GM12878 (cell line): ENCODE measurements at regions not wholly inside any gene's neighbourhood (a gene's known extent, or its start where the extent isn't known, plus 50 kb on each side); places are given as distances from the start of the nearest gene placed in this dataset.

Source experiments
- ATAC-seq: fragments of 200-7000 bp; cut with Tn5 transposase; 3 replicates; pipeline ENCODE4 v1.9.1; 2020; ENCODE audit warnings: mild to moderate bottlenecking, moderate library complexity
- BruUV-seq: library from RNA; stranded (reverse); fragments of 400-500 nt; replicated peaks from 2 replicates; lab custom pipeline; 2021; lab: Mats Ljungman, UMichigan
- CTCF ChIA-PET: fragments of 300-600 bp; sonication (Branson Sonifier 250); formaldehyde crosslinking; extraction: SDS; loops from one replicate; lab custom pipeline; 2021; ENCODE audit warnings: inconsistent platforms; lab: Yijun Ruan, JAX
- POLR2A ChIA-PET: fragments of 350-600 bp; formaldehyde crosslinking; extraction: SDS; loops from one replicate; lab custom pipeline; 2021; ENCODE audit warnings: inconsistent platforms; lab: Charles Lee
- RAD21 ChIA-PET: fragments of 300-600 bp; sonication (Branson Sonifier 250); formaldehyde crosslinking; loops from one replicate; lab custom pipeline; 2023; ENCODE audit warnings: antibody characterized with exemption; ENCODE audit not compliant: unreplicated experiment; lab: Charles Lee
- SMC1A ChIA-PET: fragments of 300-600 bp; sonication (Branson Sonifier 250); formaldehyde crosslinking; loops from one replicate; lab custom pipeline; 2023; ENCODE audit not compliant: unreplicated experiment, uncharacterized antibody; lab: Charles Lee
- DNase-seq: peaks from one replicate; pipeline ENCODE4 v3.0.0-alpha.2; 2011; ENCODE audit warnings: low read depth, low spot score
- FAIRE-seq: peaks from 3 replicates; lab custom pipeline; 2011; peaks lifted over from hg19 to GRCh38; lab: Jason Lieb, UNC
- H2AFZ ChIP-seq: 2 replicates; pipeline ENCODE4 v1.6.0; 2011; ENCODE audit warnings: low read depth, low read length, control low read depth; ENCODE audit not compliant: control insufficient read depth
- H3K27ac ChIP-seq: 2 replicates; pipeline ENCODE4 v1.5.1; 2011; ENCODE audit warnings: control low read depth; ENCODE audit not compliant: control insufficient read depth, insufficient read depth
- H3K27me3 ChIP-seq, 2 experiments: replicated peaks in 1 of 2; 2 replicates each; pipeline versions ENCODE4 v1.6.0 to v1.6.1; 2011; ENCODE audit warnings: low read length in 1 of 2; ENCODE audit not compliant: control insufficient read depth in 2 of 2, insufficient read depth in 2 of 2
- H3K36me3 ChIP-seq, 2 experiments: 2 replicates each; pipeline ENCODE4 v1.5.1; 2011; ENCODE audit warnings: low read length in 1 of 2; ENCODE audit not compliant: control insufficient read depth in 2 of 2, insufficient read depth in 2 of 2
- H3K4me1 ChIP-seq: 2 replicates; pipeline ENCODE4 v1.6.1; 2011; ENCODE audit warnings: mild to moderate bottlenecking, low read length, moderate library complexity, mixed read lengths; ENCODE audit not compliant: control insufficient read depth, insufficient read depth
- H3K4me2 ChIP-seq: 2 replicates; pipeline ENCODE4 v1.6.0; 2011; ENCODE audit warnings: control low read depth; ENCODE audit not compliant: control insufficient read depth, insufficient read depth
- H3K4me3 ChIP-seq: fragments of 200-600 bp; sonication (generic); 2 replicates; pipeline ENCODE4 v1.5.1; 2016
- H3K79me2 ChIP-seq: 2 replicates; pipeline ENCODE4 v1.6.0; 2011; ENCODE audit warnings: low read length; ENCODE audit not compliant: control insufficient read depth, insufficient read depth
- H3K9ac ChIP-seq: 2 replicates; pipeline ENCODE4 v1.8.0; 2011; ENCODE audit warnings: low read length, control low read depth, mixed read lengths; ENCODE audit not compliant: control insufficient read depth, insufficient read depth
- H3K9me3 ChIP-seq: replicated peaks from 3 replicates; pipeline ENCODE4 v1.5.1; 2011; ENCODE audit warnings: mild to moderate bottlenecking, low read length; ENCODE audit not compliant: control insufficient read depth, insufficient read depth
- H4K20me1 ChIP-seq: 2 replicates; pipeline ENCODE4 v1.6.0; 2011; ENCODE audit not compliant: control insufficient read depth, insufficient read depth
- BCL11A ChIP-seq: IDR thresholded peaks from 2 replicates; pipeline ENCODE4 v1.6.1; 2011; ENCODE audit warnings: low read depth, low read length
- CBX5 ChIP-seq: sonication (generic); IDR thresholded peaks from 2 replicates; pipeline ENCODE4 v1.6.1; 2016; ENCODE audit warnings: low read depth, moderate library complexity, mild to moderate bottlenecking, inconsistent platforms
- E2F8 ChIP-seq: fragments of 450-650 bp; IDR thresholded peaks from 2 replicates; pipeline ENCODE4 v1.6.1; 2018; ENCODE audit warnings: mild to moderate bottlenecking, low read depth, moderate library complexity; ENCODE audit not compliant: partially characterized antibody
- EED ChIP-seq: sonication (generic); IDR thresholded peaks from 2 replicates; pipeline ENCODE4 v1.6.1; 2016; ENCODE audit warnings: antibody characterized with exemption, low read depth
- FOXK2 ChIP-seq: fragments of 450-650 bp; IDR thresholded peaks from 2 replicates; pipeline ENCODE4 v1.6.1; 2017; ENCODE audit warnings: mild to moderate bottlenecking, moderate library complexity
- HDGF ChIP-seq: fragments of 450-650 bp; IDR thresholded peaks from 2 replicates; pipeline ENCODE4 v1.6.1; 2016; ENCODE audit warnings: antibody characterized with exemption
- IRF5 ChIP-seq: fragments of 450-650 bp; IDR thresholded peaks from 2 replicates; pipeline ENCODE4 v1.6.1; 2017; ENCODE audit warnings: borderline replicate concordance
- JUNB ChIP-seq: IDR thresholded peaks from 2 replicates; pipeline ENCODE4 v1.6.1; 2016; ENCODE audit warnings: antibody characterized with exemption, mild to moderate bottlenecking
- MXI1 ChIP-seq: fragments of 150-350 bp; IDR thresholded peaks from 2 replicates; pipeline ENCODE4 v1.6.1; 2011; ENCODE audit warnings: low read depth, mild to moderate bottlenecking, inconsistent platforms, low read length, improper control_type of control experiment
- NKRF ChIP-seq: fragments of 450-650 bp; conservative IDR thresholded peaks from 2 replicates; pipeline ENCODE4 v1.6.1; 2017; ENCODE audit warnings: mild to moderate bottlenecking, moderate library complexity
- RBBP5 ChIP-seq: fragments of 200-600 bp; sonication (generic); conservative IDR thresholded peaks from 2 replicates; pipeline ENCODE4 v1.6.1; 2016
- SMAD5 ChIP-seq: IDR thresholded peaks from 2 replicates; pipeline ENCODE4 v1.6.1; 2016; ENCODE audit warnings: antibody characterized with exemption, low read depth
- ZNF207 ChIP-seq: fragments of 450-650 bp; IDR thresholded peaks from 2 replicates; pipeline ENCODE4 v1.6.1; 2014; ENCODE audit warnings: antibody characterized with exemption, mild to moderate bottlenecking, borderline replicate concordance
- ZNF217 ChIP-seq: fragments of 450-650 bp; IDR thresholded peaks from 2 replicates; pipeline ENCODE4 v1.6.1; 2017; ENCODE audit warnings: antibody characterized with exemption, mild to moderate bottlenecking
- ZNF24 ChIP-seq: fragments of 450-650 bp; IDR thresholded peaks from 2 replicates; pipeline ENCODE4 v1.6.1; 2017; ENCODE audit warnings: antibody characterized with exemption, mild to moderate bottlenecking
- WGBS: methylation state at CpG from one replicate; pipeline ENCODE4 v1.1.6; 2016; ENCODE audit warnings: low lambda C conversion rate; ENCODE audit not compliant: insufficient replicate concordance, insufficient coverage; ENCODE audit errors: missing lambda C conversion rate; 5-methylcytosine and 5-hydroxymethylcytosine counted together
- in situ Hi-C: fragments of 300-500 bp; cut with MboI; formaldehyde crosslinking; loops from 9 replicates; pipeline ENCODE4 v1.14.3; 2018; ENCODE audit warnings: mixed read lengths
- intact Hi-C: fragments of 100-400 bp; cut with micrococcal nuclease; formaldehyde crosslinking; loops from one replicate; pipeline ENCODE4 v1.14.2; 2022; ENCODE audit not compliant: unreplicated experiment
- TF ChIP-seq, protein P1 (sequence below): fragments of 450-650 bp; IDR thresholded peaks from 2 replicates; pipeline ENCODE4 v1.6.1; 2016; ENCODE audit warnings: mild to moderate bottlenecking, moderate library complexity, borderline replicate concordance

GRCh38 chrX:95996294-95996693, 688.3 kb upstream of the DIAPH2 start:
- no peaks in the 10 kb centered on the region for H3K27me3 ChIP-seq
- BruUV-seq, result no TSS peak
- FAIRE-seq (no peak), ATAC-seq (no peak), DNase-seq (no peak)
- TF ChIP-seq BCL11A (no peak), IRF5 (no peak), EED (no peak), ZNF24 (no peak), E2F8 (no peak), CBX5 (no peak), ZNF207 (no peak), ZNF217 (no peak), HDGF (no peak), FOXK2 (no peak), JUNB (no peak), SMAD5 (no peak), RBBP5 (no peak), MXI1 (no peak), NKRF (no peak)
- TF ChIP-seq, protein P1, sequence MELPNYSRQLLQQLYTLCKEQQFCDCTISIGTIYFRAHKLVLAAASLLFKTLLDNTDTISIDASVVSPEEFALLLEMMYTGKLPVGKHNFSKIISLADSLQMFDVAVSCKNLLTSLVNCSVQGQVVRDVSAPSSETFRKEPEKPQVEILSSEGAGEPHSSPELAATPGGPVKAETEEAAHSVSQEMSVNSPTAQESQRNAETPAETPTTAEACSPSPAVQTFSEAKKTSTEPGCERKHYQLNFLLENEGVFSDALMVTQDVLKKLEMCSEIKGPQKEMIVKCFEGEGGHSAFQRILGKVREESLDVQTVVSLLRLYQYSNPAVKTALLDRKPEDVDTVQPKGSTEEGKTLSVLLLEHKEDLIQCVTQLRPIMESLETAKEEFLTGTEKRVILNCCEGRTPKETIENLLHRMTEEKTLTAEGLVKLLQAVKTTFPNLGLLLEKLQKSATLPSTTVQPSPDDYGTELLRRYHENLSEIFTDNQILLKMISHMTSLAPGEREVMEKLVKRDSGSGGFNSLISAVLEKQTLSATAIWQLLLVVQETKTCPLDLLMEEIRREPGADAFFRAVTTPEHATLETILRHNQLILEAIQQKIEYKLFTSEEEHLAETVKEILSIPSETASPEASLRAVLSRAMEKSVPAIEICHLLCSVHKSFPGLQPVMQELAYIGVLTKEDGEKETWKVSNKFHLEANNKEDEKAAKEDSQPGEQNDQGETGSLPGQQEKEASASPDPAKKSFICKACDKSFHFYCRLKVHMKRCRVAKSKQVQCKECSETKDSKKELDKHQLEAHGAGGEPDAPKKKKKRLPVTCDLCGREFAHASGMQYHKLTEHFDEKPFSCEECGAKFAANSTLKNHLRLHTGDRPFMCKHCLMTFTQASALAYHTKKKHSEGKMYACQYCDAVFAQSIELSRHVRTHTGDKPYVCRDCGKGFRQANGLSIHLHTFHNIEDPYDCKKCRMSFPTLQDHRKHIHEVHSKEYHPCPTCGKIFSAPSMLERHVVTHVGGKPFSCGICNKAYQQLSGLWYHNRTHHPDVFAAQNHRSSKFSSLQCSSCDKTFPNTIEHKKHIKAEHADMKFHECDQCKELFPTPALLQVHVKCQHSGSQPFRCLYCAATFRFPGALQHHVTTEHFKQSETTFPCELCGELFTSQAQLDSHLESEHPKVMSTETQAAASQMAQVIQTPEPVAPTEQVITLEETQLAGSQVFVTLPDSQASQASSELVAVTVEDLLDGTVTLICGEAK, result no peak
- RAD21 ChIA-PET, result no interaction called here
- H3K79me2 ChIP-seq, result no peaks in the 10 kb centered on the region
- 0% methylated on average over 1 of the region's 1 CpG for WGBS
- no peak overlapping the region for H3K4me2 ChIP-seq
- intact Hi-C loops (no loop called here), in situ Hi-C loops (no loop called here)
- no peak overlapping the region for H3K27ac ChIP-seq
- no peaks in the 10 kb centered on the region for H3K36me3 ChIP-seq
- POLR2A ChIA-PET, result no interaction called here
- CTCF ChIA-PET, result no interaction called here
- H2AFZ ChIP-seq, result no peak overlapping the region
- H4K20me1 ChIP-seq, result no peaks in the 10 kb centered on the region
- SMC1A ChIA-PET, result interaction anchor here (0.5 kb wide), 1 partner anchor 1460 kb away, joined by 3 read pairs; no protein-coding TSS in a partner anchor
- no peak overlapping the region for H3K9ac ChIP-seq
- no peaks in the 10 kb centered on the region for H3K9me3 ChIP-seq
- H3K4me3 ChIP-seq, result no peak overlapping the region
- H3K4me1 ChIP-seq, result no peaks in the 10 kb centered on the region
